IPS-NIHi11 (cell line): ENCODE measurements at regions not wholly inside any gene's neighbourhood (a gene's known extent, or its start where the extent isn't known, plus 50 kb on each side); places are given as distances from the start of the nearest gene placed in this dataset.

Source experiments
- DNase-seq: peaks from one replicate; pipeline ENCODE4 v3.0.0; 2012; ENCODE audit warnings: mixed read lengths, low spot score

GRCh38 chr15:52872036-52872818 is 82.1 kb upstream of the ONECUT1 start:
- no peak for DNase-seq

GRCh38 chr15:52870015-52870414 is 79.9 kb upstream of the ONECUT1 start:
- DNase-seq, result no peak

- no peak for DNase-seq
These were observed 76.6 kb upstream of the ONECUT1 start for GRCh38 chr15:52866698-52867097.

- DNase-seq, result no peak
These were observed 72.5 kb upstream of the ONECUT1 start for GRCh38 chr15:52862677-52863076.

GRCh38 chr15:52858782-52859176 is 68.6 kb upstream of the ONECUT1 start:
- DNase-seq, result no peak

- DNase-seq, result no peak
These were observed 68.0 kb upstream of the ONECUT1 start for GRCh38 chr15:52857937-52858781.

- DNase-seq, result no peak
These were observed 67.3 kb upstream of the ONECUT1 start for GRCh38 chr15:52857471-52857870.

GRCh38 chr15:52856286-52856685 is 66.2 kb upstream of the ONECUT1 start:
- DNase-seq, result no peak

GRCh38 chr15:52855157-52855556 is 65.0 kb upstream of the ONECUT1 start:
- DNase-seq, result no peak

GRCh38 chr15:52844823-52845222 is 54.7 kb upstream of the ONECUT1 start:
- no peak for DNase-seq
